Endothelial cell of umbilical vein (primary cell): ENCODE measurements at regions not wholly inside any gene's neighbourhood (a gene's known extent, or its start where the extent isn't known, plus 50 kb on each side); places are given as distances from the start of the nearest gene placed in this dataset.

ENCODE experiments used
- BruUV-seq: library from RNA; stranded (reverse); fragments of 400-500 nt; replicated peaks from 2 replicates; lab custom pipeline; 2021; lab: Mats Ljungman, UMichigan
- CTCF ChIA-PET: fragments of 300-600, 350-600 bp; sonication (Branson Sonifier 250); formaldehyde crosslinking; loops from one replicate; lab custom pipeline; 2021; ENCODE audit warnings: antibody characterized with exemption, inconsistent platforms; lab: Charles Lee
- POLR2A ChIA-PET: fragments of 300-600, 350-600 bp; sonication (Branson Sonifier 250); formaldehyde crosslinking; loops from one replicate; lab custom pipeline; 2021; ENCODE audit warnings: antibody characterized with exemption, inconsistent platforms; lab: Charles Lee
- DNase-seq: peaks from one replicate; pipeline ENCODE4 v3.0.0-alpha.2; 2011; ENCODE audit warnings: low read depth, low spot score
- FAIRE-seq: peaks from 2 replicates; lab custom pipeline; 2011; peaks lifted over from hg19 to GRCh38; lab: Jason Lieb, UNC
- H2AFZ ChIP-seq: 2 replicates; pipeline ENCODE4 v1.6.0; 2012; ENCODE audit warnings: low read depth, low read length, control low read depth, inconsistent platforms
- H3K27ac ChIP-seq: 2 replicates; pipeline ENCODE4 v1.5.1; 2011; ENCODE audit warnings: low read depth, mild to moderate bottlenecking, control low read depth, low read length, moderate library complexity; ENCODE audit not compliant: insufficient read depth
- H3K27me3 ChIP-seq, 2 experiments: 2 replicates each; pipeline versions ENCODE4 v1.6.0 to v1.6.1; 2011; ENCODE audit warnings: low read length in 2 of 2, mixed read lengths in 1 of 2; ENCODE audit not compliant: control insufficient read depth in 2 of 2, insufficient read depth in 2 of 2
- H3K36me3 ChIP-seq, 2 experiments: 2 replicates in 1 of 2; 3 replicates in 1 of 2; pipeline ENCODE4 v1.5.1; 2011; ENCODE audit warnings: low read length in 2 of 2, mild to moderate bottlenecking in 1 of 2, moderate library complexity in 1 of 2; ENCODE audit not compliant: control insufficient read depth in 2 of 2, insufficient read depth in 2 of 2; ENCODE audit errors: extremely low read depth in 1 of 2
- H3K4me1 ChIP-seq: 3 replicates; pipeline ENCODE4 v1.5.1; 2011; ENCODE audit warnings: mild to moderate bottlenecking, low read length; ENCODE audit not compliant: control insufficient read depth, insufficient read depth; ENCODE audit errors: extremely low read depth
- H3K4me2 ChIP-seq: 2 replicates; pipeline ENCODE4 v1.6.1; 2011; ENCODE audit warnings: low read length, control low read depth, mixed read lengths; ENCODE audit not compliant: insufficient read depth
- H3K4me3 ChIP-seq, 3 experiments: fragments of 200-600 bp in 1 of 3; sonication (generic), shearing (Covaris generic) in 1 of 3; replicated peaks in 1 of 3; 2 replicates each; pipeline ENCODE4 v1.5.1; 2011 to 2016; ENCODE audit warnings: control low read depth in 3 of 3, low read length in 3 of 3, mild to moderate bottlenecking in 2 of 3, inconsistent platforms in 1 of 3, low read depth in 1 of 3, moderate library complexity in 1 of 3; ENCODE audit not compliant: insufficient read depth in 1 of 3
- H3K79me2 ChIP-seq: 2 replicates; pipeline ENCODE4 v1.6.0; 2012; ENCODE audit warnings: low read length, inconsistent platforms; ENCODE audit not compliant: control insufficient read depth, insufficient read depth
- H3K9ac ChIP-seq: replicated peaks from 2 replicates; pipeline ENCODE3; 2011; ENCODE audit warnings: low read length, control low read depth; ENCODE audit not compliant: insufficient read depth; ENCODE audit errors: extremely low read depth
- H3K9me1 ChIP-seq: replicated peaks from 3 replicates; pipeline ENCODE4 v1.6.0; 2011; ENCODE audit warnings: mild to moderate bottlenecking, low read length; ENCODE audit not compliant: control insufficient read depth, insufficient read depth; ENCODE audit errors: extremely low read depth
- H3K9me3 ChIP-seq: replicated peaks from 2 replicates; pipeline ENCODE4 v1.5.1; 2012; ENCODE audit warnings: low read length, inconsistent platforms; ENCODE audit not compliant: control insufficient read depth, insufficient read depth
- H4K20me1 ChIP-seq: replicated peaks from 2 replicates; pipeline ENCODE3; 2011; ENCODE audit warnings: mild to moderate bottlenecking, low read length; ENCODE audit not compliant: control insufficient read depth, insufficient read depth; ENCODE audit errors: extremely low read depth
- EZH2 ChIP-seq: IDR thresholded peaks from 2 replicates; pipeline ENCODE4 v1.6.1; 2012; ENCODE audit warnings: borderline replicate concordance, low read depth, mild to moderate bottlenecking, moderate library complexity, low read length, inconsistent platforms; ENCODE audit not compliant: severe bottlenecking
- FOS ChIP-seq: IDR thresholded peaks from 2 replicates; pipeline ENCODE4 v1.6.1; 2011; ENCODE audit warnings: mild to moderate bottlenecking, low read length, moderate library complexity, borderline replicate concordance; ENCODE audit not compliant: insufficient read depth
- GATA2 ChIP-seq: IDR thresholded peaks from 2 replicates; pipeline ENCODE4 v1.7.0; 2011; ENCODE audit warnings: low read depth, mild to moderate bottlenecking, moderate library complexity, mixed read lengths, low read length; ENCODE audit not compliant: insufficient read length, insufficient read depth
- JUN ChIP-seq: IDR thresholded peaks from 2 replicates; pipeline ENCODE4 v1.6.1; 2011; ENCODE audit warnings: borderline replicate concordance, low read depth; ENCODE audit not compliant: insufficient read length, insufficient read depth
- MYC ChIP-seq: IDR thresholded peaks from one replicate; pipeline ENCODE4 v1.6.1; 2011; ENCODE audit warnings: mild to moderate bottlenecking, low read depth, low read length
- POLR2A ChIP-seq: IDR thresholded peaks from 2 replicates; pipeline ENCODE4 v1.6.1; 2012; ENCODE audit warnings: low read depth, mild to moderate bottlenecking, control low read depth, low read length
- POLR2AphosphoS5 ChIP-seq: IDR thresholded peaks from 2 replicates; pipeline ENCODE4 v1.6.1; 2012; ENCODE audit warnings: low read depth, mild to moderate bottlenecking, control low read depth, low read length, moderate library complexity; ENCODE audit not compliant: insufficient read depth
- dilution Hi-C: fragments of 300-500 bp; cut with MboI; formaldehyde crosslinking; loops from one replicate; pipeline ENCODE4 v1.15.0; 2019; ENCODE audit warnings: low sequenced_read_pairs; ENCODE audit not compliant: extremely low pct_ligation_motif_present
- intact Hi-C: fragments of 100-400 bp; cut with micrococcal nuclease; formaldehyde crosslinking; loops from one replicate; pipeline ENCODE4 v1.10.0; 2022
- TF ChIP-seq, protein P1 (sequence below): IDR thresholded peaks from 2 replicates; pipeline ENCODE4 v1.6.1; 2011; ENCODE audit not compliant: insufficient read depth, insufficient read length
- TF ChIP-seq, protein P2 (sequence below), 2 donors: IDR thresholded peaks; 1 replicate in 1 of 2; 2 replicates in 1 of 2; pipeline ENCODE4 v1.5.1; 2011; ENCODE audit warnings: low read length in 2 of 2, mild to moderate bottlenecking in 2 of 2, moderate library complexity in 2 of 2, control low read depth in 1 of 2, inconsistent platforms in 1 of 2, low read depth in 1 of 2; ENCODE audit not compliant: insufficient read depth in 1 of 2; ENCODE audit errors: extremely low read depth in 1 of 2

DNA sequence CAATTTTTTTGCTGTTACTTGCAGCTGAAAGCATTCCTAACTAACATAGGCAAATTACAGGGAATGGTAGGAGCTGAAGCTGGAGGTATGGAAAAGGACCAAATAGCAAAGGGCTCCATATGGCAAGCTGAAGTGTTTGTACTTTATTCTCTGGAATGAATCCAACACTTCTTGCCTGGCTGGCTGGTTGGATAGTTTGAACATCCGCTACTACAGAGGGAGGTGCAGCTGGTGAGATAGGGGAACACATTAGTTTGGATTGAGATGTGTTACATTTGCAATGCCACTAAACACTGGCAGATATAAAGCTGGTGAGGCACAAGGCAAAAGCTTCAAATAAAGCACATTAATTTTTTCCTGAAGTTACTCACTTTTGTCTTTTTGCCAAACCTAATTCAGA is 291.5 kb downstream of the SP3 start:
- H3K27ac ChIP-seq: no peak overlapping the region
- H3K4me1 ChIP-seq: no peaks in the 10 kb centered on the region
- ChIA-PET POLR2A (no interaction called here), CTCF (no interaction called here)
- no peak overlapping the region for H3K4me3 ChIP-seq
- no peak overlapping the region for H3K4me2 ChIP-seq
- no peaks in the 10 kb centered on the region for H3K9me3 ChIP-seq
- FAIRE-seq (no peak), DNase-seq (no peak)
- H3K79me2 ChIP-seq: no peaks in the 10 kb centered on the region
- no peak overlapping the region for H3K9ac ChIP-seq
- dilution Hi-C loops: no loop called here
- peaks cover 2% of the 10 kb centered on the region in 2 experiments for H3K27me3 ChIP-seq
- BruUV-seq: no TSS peak
- no peak overlapping the region for H2AFZ ChIP-seq
- intact Hi-C loops: no loop called here
- H3K9me1 ChIP-seq: no peaks in the 10 kb centered on the region
- H3K36me3 ChIP-seq: no peaks in the 10 kb centered on the region
- no peaks in the 10 kb centered on the region for H4K20me1 ChIP-seq
- TF ChIP-seq MYC (no peak), POLR2A (no peak), FOS (no peak), JUN (no peak), POLR2AphosphoS5 (no peak), GATA2 (no peak), EZH2 (no peak)
- TF ChIP-seq, protein P1, sequence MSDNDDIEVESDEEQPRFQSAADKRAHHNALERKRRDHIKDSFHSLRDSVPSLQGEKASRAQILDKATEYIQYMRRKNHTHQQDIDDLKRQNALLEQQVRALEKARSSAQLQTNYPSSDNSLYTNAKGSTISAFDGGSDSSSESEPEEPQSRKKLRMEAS: no peak
- TF ChIP-seq, protein P2, sequence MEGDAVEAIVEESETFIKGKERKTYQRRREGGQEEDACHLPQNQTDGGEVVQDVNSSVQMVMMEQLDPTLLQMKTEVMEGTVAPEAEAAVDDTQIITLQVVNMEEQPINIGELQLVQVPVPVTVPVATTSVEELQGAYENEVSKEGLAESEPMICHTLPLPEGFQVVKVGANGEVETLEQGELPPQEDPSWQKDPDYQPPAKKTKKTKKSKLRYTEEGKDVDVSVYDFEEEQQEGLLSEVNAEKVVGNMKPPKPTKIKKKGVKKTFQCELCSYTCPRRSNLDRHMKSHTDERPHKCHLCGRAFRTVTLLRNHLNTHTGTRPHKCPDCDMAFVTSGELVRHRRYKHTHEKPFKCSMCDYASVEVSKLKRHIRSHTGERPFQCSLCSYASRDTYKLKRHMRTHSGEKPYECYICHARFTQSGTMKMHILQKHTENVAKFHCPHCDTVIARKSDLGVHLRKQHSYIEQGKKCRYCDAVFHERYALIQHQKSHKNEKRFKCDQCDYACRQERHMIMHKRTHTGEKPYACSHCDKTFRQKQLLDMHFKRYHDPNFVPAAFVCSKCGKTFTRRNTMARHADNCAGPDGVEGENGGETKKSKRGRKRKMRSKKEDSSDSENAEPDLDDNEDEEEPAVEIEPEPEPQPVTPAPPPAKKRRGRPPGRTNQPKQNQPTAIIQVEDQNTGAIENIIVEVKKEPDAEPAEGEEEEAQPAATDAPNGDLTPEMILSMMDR (IDR thresholded peaks at IDR 0.05; ENCODE audit: extremely low read depth in 1 of 2, insufficient read depth in 1 of 2, low read depth in 1 of 2, low read length in 2 of 2): no peak
